Endothelial cell (in vitro differentiated cells): ENCODE measurements at regions not wholly inside any gene's neighbourhood (a gene's known extent, or its start where the extent isn't known, plus 50 kb on each side); places are given as distances from the start of the nearest gene placed in this dataset.

Experiments
- DNase-seq: peaks from one replicate; pipeline ENCODE4 v3.0.0; 2021; ENCODE audit warnings: low spot score
- H3K27ac Mint-ChIP-seq: one replicate; pipeline ENCODE4 v1.8.0; 2021; ENCODE audit warnings: mixed read lengths, inconsistent platforms; ENCODE audit not compliant: unreplicated experiment
- H3K27me3 Mint-ChIP-seq: one replicate; pipeline ENCODE4 v1.8.0; 2021; ENCODE audit warnings: mild to moderate bottlenecking, moderate library complexity, mixed read lengths, inconsistent platforms; ENCODE audit not compliant: unreplicated experiment
- H3K36me3 Mint-ChIP-seq: one replicate; pipeline ENCODE4 v1.8.0; 2021; ENCODE audit warnings: mild to moderate bottlenecking, low read depth, mixed read lengths, inconsistent platforms; ENCODE audit not compliant: unreplicated experiment
- H3K4me1 Mint-ChIP-seq: one replicate; pipeline ENCODE4 v1.8.0; 2021; ENCODE audit warnings: mild to moderate bottlenecking, mixed read lengths, inconsistent platforms; ENCODE audit not compliant: unreplicated experiment
- H3K4me3 Mint-ChIP-seq: one replicate; pipeline ENCODE4 v1.8.0; 2021; ENCODE audit warnings: mild to moderate bottlenecking, mixed read lengths, inconsistent platforms; ENCODE audit not compliant: unreplicated experiment
- H3K9me3 Mint-ChIP-seq: one replicate; pipeline ENCODE4 v1.8.0; 2021; ENCODE audit warnings: mixed read lengths, inconsistent platforms; ENCODE audit not compliant: unreplicated experiment
- TF ChIP-seq, protein P1 (sequence below): fragments of 200-600 bp; sonication (generic); IDR thresholded peaks from one replicate; pipeline ENCODE4 v1.5.0; 2021; ENCODE audit warnings: antibody characterized with exemption; ENCODE audit not compliant: unreplicated experiment

DNA sequence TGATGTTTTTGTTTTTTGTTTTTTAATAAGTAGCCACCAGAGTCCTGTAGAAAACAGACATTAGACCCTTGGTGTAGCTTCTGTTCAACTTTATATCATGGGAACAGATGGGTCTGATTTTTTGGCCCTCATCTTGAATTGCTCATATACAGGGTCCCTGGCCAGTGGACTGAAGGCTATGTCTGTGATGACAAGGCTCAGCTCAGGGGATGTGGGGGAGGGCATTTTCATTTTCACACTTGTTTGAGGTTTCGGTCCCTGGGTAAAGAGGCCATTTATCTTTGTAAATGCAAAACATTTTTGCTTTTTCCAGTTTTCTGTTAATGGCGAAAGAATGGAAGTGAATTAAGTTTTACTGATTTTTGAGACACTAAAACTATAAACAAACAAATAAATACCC lies 257.6 kb upstream of the PHYHIPL start:
- no peak overlapping the region for H3K4me3 Mint-ChIP-seq
- DNase-seq = no peak
- H3K36me3 Mint-ChIP-seq = no peaks in the 10 kb centered on the region
- TF ChIP-seq, protein P1, sequence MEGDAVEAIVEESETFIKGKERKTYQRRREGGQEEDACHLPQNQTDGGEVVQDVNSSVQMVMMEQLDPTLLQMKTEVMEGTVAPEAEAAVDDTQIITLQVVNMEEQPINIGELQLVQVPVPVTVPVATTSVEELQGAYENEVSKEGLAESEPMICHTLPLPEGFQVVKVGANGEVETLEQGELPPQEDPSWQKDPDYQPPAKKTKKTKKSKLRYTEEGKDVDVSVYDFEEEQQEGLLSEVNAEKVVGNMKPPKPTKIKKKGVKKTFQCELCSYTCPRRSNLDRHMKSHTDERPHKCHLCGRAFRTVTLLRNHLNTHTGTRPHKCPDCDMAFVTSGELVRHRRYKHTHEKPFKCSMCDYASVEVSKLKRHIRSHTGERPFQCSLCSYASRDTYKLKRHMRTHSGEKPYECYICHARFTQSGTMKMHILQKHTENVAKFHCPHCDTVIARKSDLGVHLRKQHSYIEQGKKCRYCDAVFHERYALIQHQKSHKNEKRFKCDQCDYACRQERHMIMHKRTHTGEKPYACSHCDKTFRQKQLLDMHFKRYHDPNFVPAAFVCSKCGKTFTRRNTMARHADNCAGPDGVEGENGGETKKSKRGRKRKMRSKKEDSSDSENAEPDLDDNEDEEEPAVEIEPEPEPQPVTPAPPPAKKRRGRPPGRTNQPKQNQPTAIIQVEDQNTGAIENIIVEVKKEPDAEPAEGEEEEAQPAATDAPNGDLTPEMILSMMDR = no peak
- H3K27ac Mint-ChIP-seq = no peak overlapping the region
- no peaks in the 10 kb centered on the region for H3K4me1 Mint-ChIP-seq
- no peaks in the 10 kb centered on the region for H3K27me3 Mint-ChIP-seq
- no peaks in the 10 kb centered on the region for H3K9me3 Mint-ChIP-seq

DNA sequence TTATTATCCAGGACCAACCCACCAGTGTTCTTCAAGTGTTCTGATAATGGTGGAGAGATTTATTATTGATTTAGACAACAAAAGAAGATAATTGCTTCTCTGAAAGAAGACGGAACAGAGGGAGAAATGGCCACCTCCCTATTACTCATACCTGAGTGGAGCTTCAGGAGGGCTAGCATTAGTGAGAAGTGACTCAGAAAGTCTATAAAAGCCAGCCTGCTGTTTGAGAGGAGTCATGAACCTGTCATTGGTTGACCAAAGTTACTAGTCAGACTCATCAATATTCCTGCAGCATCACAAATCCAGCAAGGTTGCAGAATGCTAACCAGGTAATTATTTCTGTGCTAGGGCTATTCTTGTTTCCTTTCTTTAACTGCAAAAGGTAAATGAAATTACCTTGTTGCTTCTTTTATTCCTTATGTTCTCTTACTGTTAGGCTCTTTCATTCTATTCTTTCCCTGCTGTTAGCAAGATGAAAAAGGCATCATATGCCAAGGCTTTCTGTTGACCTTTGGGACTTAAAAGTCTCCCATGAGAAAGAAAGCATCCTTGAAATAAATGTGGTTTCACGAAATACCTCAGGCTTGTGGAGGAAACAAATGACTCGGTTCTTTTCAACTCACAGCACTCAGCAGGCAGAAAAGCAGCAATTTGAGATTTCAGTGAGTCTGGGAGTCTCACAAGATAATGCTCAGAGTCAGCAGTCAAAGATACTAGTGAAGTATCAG lies 256.4 kb upstream of the PHYHIPL start:
- no peaks in the 10 kb centered on the region for H3K36me3 Mint-ChIP-seq
- no peak overlapping the region for H3K27ac Mint-ChIP-seq
- TF ChIP-seq, protein P1 = no peak
- no peaks in the 10 kb centered on the region for H3K9me3 Mint-ChIP-seq
- DNase-seq = no peak
- no peaks in the 10 kb centered on the region for H3K27me3 Mint-ChIP-seq
- H3K4me1 Mint-ChIP-seq = no peaks in the 10 kb centered on the region
- H3K4me3 Mint-ChIP-seq = no peak overlapping the region

DNA sequence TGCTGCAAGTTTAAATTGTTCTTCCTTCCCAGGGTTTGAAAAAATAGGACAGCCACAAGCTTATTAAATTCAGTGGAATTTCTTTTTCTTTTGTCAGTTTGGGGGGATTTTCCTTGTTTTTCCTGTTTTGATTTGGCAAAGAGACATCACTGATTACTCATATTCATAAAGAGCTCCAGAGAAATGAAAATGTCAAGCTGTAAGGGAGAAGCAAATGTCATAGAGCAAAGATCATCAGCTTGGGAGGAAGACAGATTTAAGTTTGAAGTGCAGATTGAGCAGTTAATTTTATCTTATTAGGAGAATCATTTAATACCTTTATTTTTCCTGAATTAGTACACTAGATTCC lies 255.8 kb upstream of the PHYHIPL start:
- Mint-ChIP-seq H3K36me3 (no peaks in the 10 kb centered on the region), H3K27me3 (no peaks in the 10 kb centered on the region), H3K27ac (no peak overlapping the region), H3K4me1 (no peaks in the 10 kb centered on the region), H3K4me3 (no peak overlapping the region), H3K9me3 (no peaks in the 10 kb centered on the region)
- TF ChIP-seq, protein P1 = no peak
- DNase-seq = no peak

DNA sequence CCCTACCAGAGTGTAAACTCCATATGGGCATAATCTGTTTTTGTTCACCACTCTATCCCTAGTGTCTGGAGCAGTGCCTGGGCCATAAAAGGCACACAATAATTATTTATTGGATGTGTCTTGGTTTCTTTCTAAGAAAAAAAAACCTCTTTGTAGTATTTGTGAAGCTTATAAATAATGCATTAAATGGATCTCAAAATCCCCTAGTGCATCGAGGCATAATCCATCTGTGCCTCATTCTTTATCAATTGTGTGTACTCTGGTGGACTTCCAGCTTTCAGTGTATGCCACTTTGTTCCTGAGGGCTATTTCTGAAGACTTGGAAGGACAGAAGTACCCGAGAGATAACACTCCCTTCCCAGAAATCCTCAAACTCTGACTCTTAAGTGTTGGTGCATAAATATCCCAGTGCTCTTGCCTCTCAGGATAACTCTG lies 255.0 kb upstream of the PHYHIPL start:
- H3K27ac Mint-ChIP-seq = no peak overlapping the region
- DNase-seq = no peak
- TF ChIP-seq, protein P1 = no peak
- H3K9me3 Mint-ChIP-seq = no peaks in the 10 kb centered on the region
- H3K36me3 Mint-ChIP-seq = no peaks in the 10 kb centered on the region
- no peaks in the 10 kb centered on the region for H3K27me3 Mint-ChIP-seq
- H3K4me3 Mint-ChIP-seq = no peak overlapping the region
- no peaks in the 10 kb centered on the region for H3K4me1 Mint-ChIP-seq

DNA sequence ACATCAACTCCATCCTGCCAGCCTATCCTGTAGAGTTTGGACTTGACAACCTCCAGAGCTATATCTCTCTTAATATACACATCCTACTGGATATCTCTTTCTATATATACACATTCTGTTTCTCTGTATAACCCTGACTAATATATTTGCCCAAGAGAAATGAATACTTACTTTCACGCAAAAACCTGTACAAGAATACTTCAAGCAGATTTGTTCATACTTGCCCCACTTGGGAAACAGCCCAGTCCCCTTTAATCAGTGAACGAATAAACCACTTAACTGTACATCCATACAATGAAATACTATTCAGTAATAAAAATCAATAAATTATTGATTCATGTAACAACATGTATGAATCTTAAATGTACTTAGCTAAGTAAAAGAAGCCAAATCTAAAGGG lies 251.1 kb upstream of the PHYHIPL start:
- TF ChIP-seq, protein P1 = no peak
- Mint-ChIP-seq H3K36me3 (no peaks in the 10 kb centered on the region), H3K27me3 (no peaks in the 10 kb centered on the region), H3K27ac (no peak overlapping the region), H3K4me3 (no peak overlapping the region), H3K9me3 (no peaks in the 10 kb centered on the region), H3K4me1 (no peaks in the 10 kb centered on the region)
- DNase-seq = no peak
